Choroid plexus epithelial cell (primary cell): ENCODE measurements at regions not wholly inside any gene's neighbourhood (a gene's known extent, or its start where the extent isn't known, plus 50 kb on each side); places are given as distances from the start of the nearest gene placed in this dataset.

Experiments used
- DNase-seq: peaks from one replicate; pipeline ENCODE4 v3.0.0-alpha.2; 2010; ENCODE audit warnings: low read depth
- H3K4me3 ChIP-seq: 2 replicates; pipeline ENCODE4 v1.5.1; 2011; ENCODE audit warnings: low read depth, mild to moderate bottlenecking, control low read depth, low read length, moderate library complexity
- TF ChIP-seq, protein P1 (sequence below): conservative IDR thresholded peaks from 2 replicates; pipeline ENCODE4 v1.5.1; 2011; ENCODE audit warnings: low read depth, mild to moderate bottlenecking, control low read depth, inconsistent platforms, low read length, moderate library complexity

DNA sequence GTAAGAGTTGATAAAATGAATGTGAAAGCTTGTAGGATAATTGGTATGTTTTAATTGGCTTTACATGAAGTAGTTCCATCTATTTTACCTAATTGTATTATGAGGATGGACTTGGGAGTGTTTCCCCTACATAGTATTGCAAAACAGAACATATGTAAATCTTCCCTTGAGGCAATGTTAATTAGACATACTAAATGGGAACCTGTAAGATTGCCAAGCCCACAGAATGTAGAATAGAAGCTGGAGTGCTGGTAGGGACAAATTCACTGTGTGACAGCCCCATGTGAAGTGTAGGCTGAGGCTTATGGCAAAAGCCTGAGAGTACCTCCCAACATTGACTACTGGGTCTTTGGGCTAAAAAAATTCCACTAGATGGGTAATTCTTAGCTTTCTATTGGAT is 615.0 kb upstream of the AMOT start:
- DNase-seq: no peak
- TF ChIP-seq, protein P1, sequence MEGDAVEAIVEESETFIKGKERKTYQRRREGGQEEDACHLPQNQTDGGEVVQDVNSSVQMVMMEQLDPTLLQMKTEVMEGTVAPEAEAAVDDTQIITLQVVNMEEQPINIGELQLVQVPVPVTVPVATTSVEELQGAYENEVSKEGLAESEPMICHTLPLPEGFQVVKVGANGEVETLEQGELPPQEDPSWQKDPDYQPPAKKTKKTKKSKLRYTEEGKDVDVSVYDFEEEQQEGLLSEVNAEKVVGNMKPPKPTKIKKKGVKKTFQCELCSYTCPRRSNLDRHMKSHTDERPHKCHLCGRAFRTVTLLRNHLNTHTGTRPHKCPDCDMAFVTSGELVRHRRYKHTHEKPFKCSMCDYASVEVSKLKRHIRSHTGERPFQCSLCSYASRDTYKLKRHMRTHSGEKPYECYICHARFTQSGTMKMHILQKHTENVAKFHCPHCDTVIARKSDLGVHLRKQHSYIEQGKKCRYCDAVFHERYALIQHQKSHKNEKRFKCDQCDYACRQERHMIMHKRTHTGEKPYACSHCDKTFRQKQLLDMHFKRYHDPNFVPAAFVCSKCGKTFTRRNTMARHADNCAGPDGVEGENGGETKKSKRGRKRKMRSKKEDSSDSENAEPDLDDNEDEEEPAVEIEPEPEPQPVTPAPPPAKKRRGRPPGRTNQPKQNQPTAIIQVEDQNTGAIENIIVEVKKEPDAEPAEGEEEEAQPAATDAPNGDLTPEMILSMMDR: no peak
- no peak overlapping the region for H3K4me3 ChIP-seq

DNA sequence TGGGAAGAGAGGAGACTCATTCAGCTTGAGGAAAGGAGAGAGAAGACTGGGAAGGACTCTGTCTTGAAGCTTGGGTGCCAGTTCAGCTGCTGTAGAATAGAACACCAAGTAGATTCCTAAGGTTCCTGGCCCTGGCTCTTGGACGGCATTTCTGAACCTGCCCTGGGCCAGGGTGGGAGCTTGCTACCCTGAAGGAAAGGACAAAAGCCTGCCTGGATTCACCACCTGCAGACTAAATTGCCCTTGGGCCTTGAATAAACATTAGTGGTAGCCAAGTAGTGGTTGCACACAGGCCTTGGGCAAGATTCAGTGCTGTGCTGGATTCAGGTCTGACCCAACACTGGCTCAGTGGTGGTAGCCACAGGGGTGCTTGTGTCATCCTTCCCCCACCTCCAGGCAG is 588.4 kb upstream of the AMOT start:
- DNase-seq: no peak
- TF ChIP-seq, protein P1: no peak
- no peak overlapping the region for H3K4me3 ChIP-seq

DNA sequence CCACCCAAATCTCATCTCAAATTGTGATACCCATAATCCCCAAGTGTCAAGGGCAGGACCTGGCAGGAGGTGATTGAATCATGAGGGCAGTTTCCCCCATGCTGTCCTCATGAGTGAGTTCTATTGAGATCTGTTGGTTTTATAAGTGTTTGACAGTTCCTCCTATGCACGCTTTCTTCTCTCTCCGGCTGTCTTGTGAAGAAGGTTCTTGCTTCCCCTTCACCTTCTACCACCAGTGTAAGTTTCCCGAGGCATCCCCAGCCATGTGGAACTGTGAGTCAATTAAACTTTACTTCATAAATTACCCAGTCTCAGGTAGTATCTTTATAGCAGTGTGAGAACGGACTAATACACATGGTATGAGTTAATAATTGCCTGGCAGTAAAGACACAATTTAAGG is 581.7 kb upstream of the AMOT start:
- H3K4me3 ChIP-seq: no peak overlapping the region
- TF ChIP-seq, protein P1: no peak
- no peak for DNase-seq

DNA sequence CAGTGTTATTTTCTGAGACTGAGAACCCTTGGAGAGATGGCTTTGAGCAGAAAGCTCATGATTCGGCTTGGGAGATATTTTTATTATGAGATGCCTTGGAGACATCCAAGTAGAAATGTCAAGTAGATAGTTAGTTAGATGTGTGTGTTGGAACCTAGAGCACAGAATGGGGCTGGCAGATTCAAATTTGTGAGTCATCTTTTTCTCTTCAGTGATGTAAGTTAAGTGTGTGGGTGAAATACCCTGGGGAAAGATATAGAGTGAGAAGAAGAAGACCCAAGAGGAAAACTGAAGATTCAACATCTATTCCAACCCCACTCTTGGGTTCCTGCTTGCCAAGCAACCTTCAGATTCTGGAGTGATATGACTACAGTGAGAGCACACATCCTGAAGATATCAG is 580.8 kb upstream of the AMOT start:
- TF ChIP-seq, protein P1: no peak
- H3K4me3 ChIP-seq: no peak overlapping the region
- no peak for DNase-seq

DNA sequence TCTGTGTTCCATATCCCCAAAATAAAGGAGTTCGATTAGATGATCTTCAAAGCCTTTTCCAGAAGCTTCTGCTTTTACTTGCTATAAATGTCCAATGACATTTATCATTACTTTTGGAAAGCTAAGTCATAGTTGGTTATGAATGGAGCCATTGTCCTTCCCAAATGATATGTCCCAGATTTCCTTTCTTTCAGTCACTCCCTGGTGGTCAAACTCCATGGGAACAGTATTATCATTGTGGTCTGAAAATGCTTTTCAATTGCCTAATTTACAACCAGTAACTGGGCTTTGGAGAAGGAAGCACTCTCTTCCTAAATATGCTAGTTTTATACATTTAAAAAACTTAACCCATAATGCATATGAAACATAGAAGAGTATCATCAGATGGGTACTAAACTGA is 571.5 kb upstream of the AMOT start:
- H3K4me3 ChIP-seq: no peak overlapping the region

DNA sequence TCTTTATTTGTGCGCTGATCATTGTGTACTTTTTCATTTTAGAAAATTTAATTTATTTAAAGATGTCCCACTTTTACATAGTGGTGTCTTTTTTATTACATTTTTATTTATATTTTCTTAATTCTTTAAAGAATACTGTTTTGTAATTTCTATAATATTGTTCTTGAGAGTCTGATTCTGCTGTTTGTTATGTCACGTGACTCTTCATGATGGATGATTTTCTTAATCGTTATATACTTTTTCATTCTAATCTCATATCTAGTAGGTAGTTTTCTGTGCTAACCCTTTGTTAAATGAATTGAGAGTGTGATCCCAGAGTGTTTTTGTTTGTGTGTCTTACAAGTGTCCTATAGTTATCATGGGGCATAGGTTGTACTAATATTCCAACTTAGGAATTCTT is 568.2 kb upstream of the AMOT start:
- H3K4me3 ChIP-seq: no peak overlapping the region
- TF ChIP-seq, protein P1: no peak
- DNase-seq: no peak

More for the DNA sequence above, 571.5 kb upstream of the AMOT start:
- TF ChIP-seq, protein P1: no peak
- DNase-seq: no peak

DNA sequence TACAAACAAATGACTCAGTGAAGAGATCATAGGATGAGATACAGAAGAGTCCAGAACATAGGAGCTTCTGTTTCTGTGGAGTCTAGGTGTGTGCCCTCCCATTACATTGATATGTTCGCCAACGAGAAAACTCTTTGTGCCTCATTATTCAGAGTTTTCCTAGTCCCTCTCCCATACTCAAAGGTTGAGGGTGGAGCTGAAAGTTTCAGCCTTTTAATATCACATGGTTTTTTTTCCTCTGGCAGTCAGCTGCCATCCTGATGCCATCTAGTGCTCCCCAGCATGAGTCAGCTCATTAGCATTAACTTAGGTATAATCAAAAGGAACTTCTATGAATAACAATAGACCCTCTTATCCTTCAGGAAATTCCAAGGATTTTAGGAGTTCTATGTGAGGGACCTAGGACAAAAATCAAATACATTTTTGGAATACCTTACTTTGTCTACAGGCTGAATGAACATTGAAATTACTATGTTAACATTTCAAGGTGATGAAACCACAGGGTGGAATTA is 559.6 kb upstream of the AMOT start:
- H3K4me3 ChIP-seq: no peak overlapping the region
- TF ChIP-seq, protein P1: no peak

More for the DNA sequence above, 559.6 kb upstream of the AMOT start:
- no peak for DNase-seq
